Caco-2 (cell line): ENCODE measurements at regions not wholly inside any gene's neighbourhood (a gene's known extent, or its start where the extent isn't known, plus 50 kb on each side); places are given as distances from the start of the nearest gene placed in this dataset.

Experiments
- BruUV-seq: library from RNA; stranded (reverse); fragments of 400-500 nt; replicated peaks from 2 replicates; lab custom pipeline; 2021; lab: Mats Ljungman, UMichigan
- CTCF ChIA-PET: fragments of 300-600 bp; sonication (Branson Sonifier 250); formaldehyde crosslinking; loops from one replicate; lab custom pipeline; 2022; ENCODE audit warnings: antibody characterized with exemption; lab: Charles Lee
- POLR2A ChIA-PET: fragments of 300-600 bp; sonication (Branson Sonifier 250); formaldehyde crosslinking; loops from one replicate; lab custom pipeline; 2022; ENCODE audit warnings: antibody characterized with exemption; lab: Charles Lee
- DNase-seq, 2 experiments: peaks; one replicate each; pipeline versions ENCODE4 v3.0.0 to v3.0.0-alpha.2; 2020 to 2022
- H3K27me3 ChIP-seq: replicated peaks from 2 replicates; pipeline ENCODE4 v1.6.0; 2011; ENCODE audit warnings: low read length; ENCODE audit not compliant: control insufficient read depth, insufficient read depth
- H3K36me3 ChIP-seq: 2 replicates; pipeline ENCODE4 v1.5.1; 2011; ENCODE audit warnings: low read length; ENCODE audit not compliant: control insufficient read depth, insufficient read depth
- H3K4me1 ChIP-seq: fragments of 250-450 bp; sonication (Bioruptor Pico); 2 replicates; pipeline ENCODE4 v1.5.1; 2020; ENCODE audit warnings: mild to moderate bottlenecking
- H3K4me3 ChIP-seq: 2 replicates; pipeline ENCODE4 v1.5.1; 2011; ENCODE audit warnings: low read depth, mild to moderate bottlenecking, control low read depth, low read length
- H3K9me3 ChIP-seq: fragments of 250-450 bp; sonication (Bioruptor Pico); 2 replicates; pipeline ENCODE4 v1.5.1; 2020; ENCODE audit warnings: mild to moderate bottlenecking, moderate library complexity
- H3K27ac Mint-ChIP-seq: one replicate; pipeline ENCODE4 v1.8.0; 2022; ENCODE audit warnings: mixed read lengths; ENCODE audit not compliant: unreplicated experiment
- H3K27me3 Mint-ChIP-seq: one replicate; pipeline ENCODE4 v1.8.0; 2022; ENCODE audit warnings: mixed read lengths; ENCODE audit not compliant: insufficient read depth, unreplicated experiment
- H3K36me3 Mint-ChIP-seq: one replicate; pipeline ENCODE4 v1.8.0; 2022; ENCODE audit warnings: mild to moderate bottlenecking, mixed read lengths; ENCODE audit not compliant: insufficient read depth, unreplicated experiment
- H3K4me1 Mint-ChIP-seq: one replicate; pipeline ENCODE4 v1.8.0; 2022; ENCODE audit warnings: low read depth, mixed read lengths; ENCODE audit not compliant: unreplicated experiment
- H3K4me3 Mint-ChIP-seq: one replicate; pipeline ENCODE4 v1.8.0; 2022; ENCODE audit warnings: mild to moderate bottlenecking, moderate library complexity, mixed read lengths; ENCODE audit not compliant: unreplicated experiment
- H3K9me3 Mint-ChIP-seq: one replicate; pipeline ENCODE4 v1.8.0; 2022; ENCODE audit warnings: mixed read lengths; ENCODE audit not compliant: unreplicated experiment
- intact Hi-C: fragments of 100-400 bp; cut with micrococcal nuclease; formaldehyde crosslinking; loops from one replicate; pipeline ENCODE4 v1.10.0; 2022; ENCODE audit not compliant: unreplicated experiment
- TF ChIP-seq, protein P1 (sequence below), 2 experiments: fragments of 200-600 bp in 1 of 2; IDR thresholded peaks; 1 replicate in 1 of 2; 2 replicates in 1 of 2; pipeline versions ENCODE4 v1.5.1 to v1.8.0; 2011 to 2022; ENCODE audit warnings: antibody characterized with exemption in 1 of 2, control low read depth in 1 of 2, inconsistent platforms in 1 of 2, low read depth in 1 of 2, low read length in 1 of 2, mild to moderate bottlenecking in 1 of 2, moderate library complexity in 1 of 2; ENCODE audit not compliant: insufficient read depth in 1 of 2, severe bottlenecking in 1 of 2, unreplicated experiment in 1 of 2

- CTCF ChIA-PET: no interaction called here
Measured at GRCh38 chr6:67593247-67593646, 1041.8 kb upstream of the ADGRB3 start.

DNA sequence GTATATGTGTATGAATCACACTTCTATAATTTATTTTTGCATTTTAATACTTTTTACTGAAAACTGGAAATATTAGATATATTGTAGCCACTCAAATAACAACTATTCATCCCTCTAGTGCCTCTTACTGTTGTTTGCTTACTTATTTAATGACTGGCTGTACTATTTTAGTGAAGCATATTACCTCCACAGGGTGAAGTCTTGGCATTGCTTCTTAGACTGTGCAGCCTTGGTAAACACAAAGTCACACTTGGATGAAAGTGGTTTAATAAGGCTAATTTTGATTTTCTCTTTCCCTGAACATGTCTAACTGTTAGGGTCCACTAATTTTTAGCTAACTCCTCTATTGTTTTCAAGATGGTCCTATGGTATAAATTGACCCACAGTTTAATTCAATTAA is 1043.2 kb upstream of the ADGRB3 start:
- Mint-ChIP-seq H3K36me3 (no peaks in the 10 kb centered on the region), H3K9me3 (no peaks in the 10 kb centered on the region), H3K4me3 (no peak overlapping the region), H3K27ac (no peak overlapping the region), H3K4me1 (no peaks in the 10 kb centered on the region), H3K27me3 (no peaks in the 10 kb centered on the region)
- no peaks in the 10 kb centered on the region for H3K36me3 ChIP-seq
- no TSS peak for BruUV-seq
- H3K27me3 ChIP-seq: no peaks in the 10 kb centered on the region
- no peaks in the 10 kb centered on the region for H3K4me1 ChIP-seq
- TF ChIP-seq, protein P1, sequence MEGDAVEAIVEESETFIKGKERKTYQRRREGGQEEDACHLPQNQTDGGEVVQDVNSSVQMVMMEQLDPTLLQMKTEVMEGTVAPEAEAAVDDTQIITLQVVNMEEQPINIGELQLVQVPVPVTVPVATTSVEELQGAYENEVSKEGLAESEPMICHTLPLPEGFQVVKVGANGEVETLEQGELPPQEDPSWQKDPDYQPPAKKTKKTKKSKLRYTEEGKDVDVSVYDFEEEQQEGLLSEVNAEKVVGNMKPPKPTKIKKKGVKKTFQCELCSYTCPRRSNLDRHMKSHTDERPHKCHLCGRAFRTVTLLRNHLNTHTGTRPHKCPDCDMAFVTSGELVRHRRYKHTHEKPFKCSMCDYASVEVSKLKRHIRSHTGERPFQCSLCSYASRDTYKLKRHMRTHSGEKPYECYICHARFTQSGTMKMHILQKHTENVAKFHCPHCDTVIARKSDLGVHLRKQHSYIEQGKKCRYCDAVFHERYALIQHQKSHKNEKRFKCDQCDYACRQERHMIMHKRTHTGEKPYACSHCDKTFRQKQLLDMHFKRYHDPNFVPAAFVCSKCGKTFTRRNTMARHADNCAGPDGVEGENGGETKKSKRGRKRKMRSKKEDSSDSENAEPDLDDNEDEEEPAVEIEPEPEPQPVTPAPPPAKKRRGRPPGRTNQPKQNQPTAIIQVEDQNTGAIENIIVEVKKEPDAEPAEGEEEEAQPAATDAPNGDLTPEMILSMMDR (IDR thresholded peaks at IDR 0.05; ENCODE audit: insufficient read depth in 1 of 2, low read depth in 1 of 2, low read length in 1 of 2, severe bottlenecking in 1 of 2, unreplicated experiment in 1 of 2): no peak
- no peak overlapping the region for H3K4me3 ChIP-seq
- H3K9me3 ChIP-seq: no peaks in the 10 kb centered on the region
- ChIA-PET CTCF (no interaction called here), POLR2A (no interaction called here)
- DNase-seq: no peak
- intact Hi-C loops: no loop called here

More at GRCh38 chr6:67593247-67593646, 1041.8 kb upstream of the ADGRB3 start:
- H3K27me3 ChIP-seq: no peaks in the 10 kb centered on the region
- no TSS peak for BruUV-seq
- Mint-ChIP-seq H3K27me3 (no peaks in the 10 kb centered on the region), H3K27ac (no peak overlapping the region), H3K4me3 (no peak overlapping the region), H3K4me1 (no peaks in the 10 kb centered on the region), H3K36me3 (no peaks in the 10 kb centered on the region), H3K9me3 (no peaks in the 10 kb centered on the region)
- no peak overlapping the region for H3K4me3 ChIP-seq
- intact Hi-C loops: no loop called here
- DNase-seq: no peak
- no peaks in the 10 kb centered on the region for H3K9me3 ChIP-seq
- TF ChIP-seq, protein P1 (IDR thresholded peaks at IDR 0.05; ENCODE audit: insufficient read depth in 1 of 2, low read depth in 1 of 2, low read length in 1 of 2, severe bottlenecking in 1 of 2, unreplicated experiment in 1 of 2): no peak
- no peaks in the 10 kb centered on the region for H3K36me3 ChIP-seq
- POLR2A ChIA-PET: no interaction called here
- H3K4me1 ChIP-seq: no peaks in the 10 kb centered on the region

- H3K4me3 ChIP-seq: no peak overlapping the region
- Mint-ChIP-seq H3K9me3 (peaks cover 7% of the 10 kb centered on the region), H3K4me3 (no peak overlapping the region), H3K36me3 (no peaks in the 10 kb centered on the region), H3K4me1 (no peaks in the 10 kb centered on the region), H3K27ac (no peak overlapping the region), H3K27me3 (no peaks in the 10 kb centered on the region)
- no peaks in the 10 kb centered on the region for H3K4me1 ChIP-seq
- H3K27me3 ChIP-seq: no peaks in the 10 kb centered on the region
- H3K9me3 ChIP-seq: no peaks in the 10 kb centered on the region
- no TSS peak for BruUV-seq
- ChIA-PET CTCF (no interaction called here), POLR2A (interaction anchor here (0.5 kb wide), 1 partner anchor 17 kb away, joined by 3 read pairs; no protein-coding TSS in a partner anchor)
- TF ChIP-seq, protein P1 (IDR thresholded peaks at IDR 0.05; ENCODE audit: insufficient read depth in 1 of 2, low read depth in 1 of 2, low read length in 1 of 2, severe bottlenecking in 1 of 2, unreplicated experiment in 1 of 2): no peak
- intact Hi-C loops: no loop called here
- no peak for DNase-seq
- no peaks in the 10 kb centered on the region for H3K36me3 ChIP-seq
Measured at GRCh38 chr6:67567842-67568241, 1067.2 kb upstream of the ADGRB3 start.
